Nucleus accumbens (tissue), 56 donors: ENCODE measurements at regions not wholly inside any gene's neighbourhood (a gene's known extent, or its start where the extent isn't known, plus 50 kb on each side); places are given as distances from the start of the nearest gene placed in this dataset.

Source experiments
- DNase-seq, 56 donors: peaks; one replicate each; lab custom pipeline; 2025; lab: John Stamatoyannopoulos, UW

DNA sequence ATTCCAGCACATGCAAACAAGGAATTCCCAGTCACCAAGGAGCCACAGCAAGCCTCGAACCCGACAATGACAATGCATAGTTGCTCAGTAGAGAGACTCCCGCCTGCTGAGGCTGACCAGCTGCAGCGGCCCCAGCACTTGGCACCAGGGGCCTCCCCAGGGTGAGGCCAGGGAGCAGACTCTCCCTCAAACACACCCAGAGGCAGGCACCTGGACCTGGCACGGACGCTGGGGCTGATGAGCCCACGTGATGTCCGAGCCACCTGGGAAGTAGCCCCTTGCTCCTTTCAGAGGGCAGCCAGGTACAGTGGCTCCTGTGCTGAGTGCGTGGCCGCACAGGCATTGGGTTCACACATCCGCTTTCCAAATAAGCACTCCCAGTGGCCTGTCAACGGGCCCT, 315.9 kb upstream of the TGFBR2 start:
- DNase-seq = no peak

DNA sequence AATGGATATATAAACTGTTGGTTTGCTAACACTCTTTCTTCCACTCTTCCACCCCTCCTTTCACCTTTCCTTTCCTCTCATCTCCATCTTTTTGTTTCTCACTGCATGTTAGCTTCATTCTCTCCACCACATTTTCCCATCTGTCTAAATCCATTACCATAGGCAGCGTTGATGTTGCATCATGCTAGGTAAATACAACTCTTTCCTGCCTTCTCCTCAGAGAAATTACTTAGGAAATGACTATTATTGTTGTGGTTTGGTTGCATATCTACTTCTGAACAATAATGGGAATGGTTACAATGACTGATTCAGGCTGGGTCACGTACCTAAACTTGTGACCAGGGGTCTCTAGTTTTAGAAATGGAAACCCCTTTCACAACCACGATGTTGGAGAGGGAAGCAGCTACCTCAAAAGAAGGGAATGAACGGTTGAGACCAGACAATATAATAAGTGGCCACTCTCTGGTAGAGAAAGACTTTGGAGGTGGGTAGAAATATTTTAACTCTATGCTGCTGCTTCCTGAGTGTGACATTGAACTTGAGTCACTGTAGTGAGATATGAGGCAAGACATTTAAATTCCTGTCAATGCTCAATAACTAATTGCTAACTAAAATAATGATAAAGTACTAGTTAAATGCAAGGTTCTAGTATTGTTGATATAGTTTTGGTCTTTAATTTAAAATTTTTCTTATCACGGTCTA, 314.1 kb upstream of the TGFBR2 start:
- DNase-seq = no peak

DNA sequence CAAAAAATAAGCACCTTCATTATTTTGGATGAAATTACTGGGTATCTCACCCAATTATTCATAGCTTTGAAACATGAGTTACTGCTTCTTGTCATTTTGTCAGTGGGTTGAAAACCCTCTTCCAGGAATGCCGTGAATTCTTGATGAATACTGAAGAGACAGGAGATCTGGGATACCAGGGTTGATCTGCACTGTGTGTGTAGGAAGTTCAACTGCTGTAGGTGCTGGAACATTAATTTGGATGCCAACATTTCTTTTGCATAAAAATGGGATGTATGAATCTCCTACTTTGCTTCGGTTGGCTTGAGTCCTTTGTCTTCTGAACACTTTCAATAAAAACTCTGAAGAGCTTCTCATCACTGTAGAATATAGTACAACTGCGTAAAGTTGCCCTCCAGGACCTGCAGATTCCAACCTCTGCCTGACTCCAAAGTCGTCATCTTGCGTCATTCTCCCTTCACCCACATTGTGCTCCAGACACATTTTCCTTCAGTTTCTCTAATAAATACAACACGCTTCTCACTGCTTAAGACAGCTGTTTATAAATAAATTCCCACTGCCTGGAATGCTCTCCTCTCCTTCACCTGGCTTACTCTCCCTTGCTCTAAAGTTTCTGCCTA, 312.7 kb upstream of the TGFBR2 start:
- no peak for DNase-seq

DNA sequence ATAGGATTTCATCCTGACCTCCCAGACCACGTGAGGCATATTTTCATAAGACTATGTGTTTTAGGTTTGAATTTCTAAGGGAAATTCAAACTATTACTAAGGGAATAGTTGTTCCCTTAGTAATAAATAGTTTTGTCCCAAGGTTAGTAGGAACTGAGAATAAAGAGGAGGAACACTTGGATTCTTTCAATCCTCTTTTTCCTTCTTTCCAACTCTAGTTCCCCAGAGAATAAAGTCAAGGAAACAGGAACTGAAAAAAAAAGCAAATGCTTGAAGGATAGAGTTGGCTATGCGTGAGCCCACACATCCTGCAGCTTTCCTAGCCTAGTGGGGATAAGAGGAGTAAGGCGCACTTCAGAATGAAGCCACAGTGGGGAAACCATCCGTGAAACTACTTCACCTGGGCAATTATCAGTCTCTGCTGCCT, 312.1 kb upstream of the TGFBR2 start:
- no peak for DNase-seq

DNA sequence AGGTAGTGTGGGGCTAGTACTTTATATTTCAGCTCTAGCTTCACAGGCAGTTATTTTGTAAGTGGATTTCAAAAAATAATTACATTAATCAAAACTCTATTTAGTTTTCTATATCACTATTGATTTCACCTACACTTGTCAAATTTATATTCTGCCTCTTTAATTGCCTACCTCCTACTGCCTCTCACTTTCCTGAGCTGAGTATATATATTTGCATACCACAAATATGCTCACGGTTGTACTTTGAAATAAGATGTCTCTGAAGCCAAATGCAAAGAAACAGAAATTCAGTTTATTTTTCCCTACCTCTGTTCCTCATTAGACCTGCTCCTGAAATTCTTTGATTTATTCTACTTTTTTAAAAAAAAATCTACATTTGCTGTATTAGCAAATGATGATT, 309.3 kb upstream of the TGFBR2 start:
- no peak for DNase-seq

DNA sequence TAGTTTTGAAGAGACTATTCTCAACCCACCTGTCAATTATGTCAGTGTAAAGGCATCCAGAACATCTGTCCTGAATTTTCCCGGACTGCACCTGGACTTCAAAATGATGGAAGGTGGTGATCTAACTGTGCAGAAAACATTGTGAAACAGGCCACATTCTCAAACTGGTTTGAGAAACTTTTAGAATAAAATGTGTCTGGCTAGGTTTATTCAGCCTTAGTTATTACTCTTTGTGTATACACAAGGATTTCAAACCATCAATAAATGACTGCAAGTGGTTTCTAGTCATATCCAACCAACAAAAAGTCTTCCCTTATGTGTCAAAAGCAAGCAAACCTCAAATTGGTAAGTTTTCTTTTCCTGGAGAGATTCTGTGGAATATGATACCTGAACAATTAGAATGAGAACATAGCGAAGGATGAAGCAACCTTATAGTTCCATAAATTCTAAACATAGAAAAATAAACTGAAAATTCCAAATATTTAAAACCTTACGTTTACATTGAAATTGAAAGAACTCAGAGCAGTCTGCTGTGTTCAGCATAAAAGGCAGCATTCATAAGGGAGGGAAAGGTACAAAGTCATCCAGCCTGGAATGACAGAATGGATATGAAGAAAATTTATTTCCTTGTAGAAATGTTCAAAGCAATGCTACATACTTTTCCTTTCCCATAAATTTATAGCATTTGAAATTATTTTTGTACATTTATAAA, 306.6 kb upstream of the TGFBR2 start:
- DNase-seq = no peak

DNA sequence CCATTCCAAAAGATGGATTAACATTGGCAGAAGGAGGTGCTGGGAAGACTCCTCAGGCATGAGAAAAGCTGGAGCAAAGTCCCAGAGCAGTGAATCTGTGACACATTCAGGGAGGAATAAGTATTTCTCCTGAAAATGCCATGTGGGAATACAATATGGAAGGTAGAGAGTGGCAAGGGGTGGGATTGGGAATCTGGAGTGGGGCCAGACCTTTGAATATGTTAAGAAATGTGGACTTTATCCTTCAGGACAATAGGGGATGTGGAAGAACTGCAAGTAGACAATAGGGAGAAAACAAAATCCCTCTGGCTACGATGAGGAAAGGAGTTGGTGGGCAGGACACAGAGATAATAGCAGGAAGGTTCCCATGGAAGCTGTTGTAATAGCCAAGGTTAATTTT, 305.6 kb upstream of the TGFBR2 start:
- DNase-seq = no peak

DNA sequence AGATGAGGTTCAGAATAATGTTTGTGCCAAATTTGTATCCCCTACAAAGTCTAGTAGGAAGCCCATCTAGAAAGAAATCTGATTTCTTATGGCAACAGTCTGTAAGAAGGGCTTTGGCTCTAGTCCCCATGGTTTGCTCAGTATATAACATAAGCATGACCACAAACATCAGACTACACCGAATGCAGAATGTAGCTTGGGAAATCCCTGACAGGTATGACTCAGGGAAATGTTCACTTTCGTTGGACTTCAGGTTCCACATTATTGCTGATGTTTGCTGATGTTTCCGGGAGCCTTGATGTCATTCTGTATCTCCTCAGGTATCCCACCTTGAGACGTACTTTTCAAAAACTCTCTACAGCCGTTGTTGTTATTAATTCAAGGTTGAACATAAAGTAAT, 304.4 kb upstream of the TGFBR2 start:
- DNase-seq = no peak

DNA sequence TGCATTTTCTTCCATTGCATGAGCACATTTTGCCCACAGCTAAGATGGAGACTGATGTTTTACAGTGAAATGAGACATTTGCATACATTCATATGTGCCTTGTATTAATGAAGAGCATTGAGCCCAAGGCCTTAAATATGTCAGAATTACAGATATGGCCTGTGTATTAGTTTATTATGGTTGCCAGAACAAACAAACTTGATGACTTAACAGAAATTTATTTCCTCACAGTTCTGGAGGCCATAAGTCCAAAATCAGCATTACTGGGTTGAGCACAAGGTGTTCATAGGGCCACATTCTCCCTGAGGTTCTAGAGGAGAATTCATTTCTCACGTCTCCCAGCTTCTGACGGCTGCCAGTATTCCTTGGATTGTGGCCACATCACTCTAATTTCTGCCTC, 302.6 kb upstream of the TGFBR2 start:
- no peak for DNase-seq

DNA sequence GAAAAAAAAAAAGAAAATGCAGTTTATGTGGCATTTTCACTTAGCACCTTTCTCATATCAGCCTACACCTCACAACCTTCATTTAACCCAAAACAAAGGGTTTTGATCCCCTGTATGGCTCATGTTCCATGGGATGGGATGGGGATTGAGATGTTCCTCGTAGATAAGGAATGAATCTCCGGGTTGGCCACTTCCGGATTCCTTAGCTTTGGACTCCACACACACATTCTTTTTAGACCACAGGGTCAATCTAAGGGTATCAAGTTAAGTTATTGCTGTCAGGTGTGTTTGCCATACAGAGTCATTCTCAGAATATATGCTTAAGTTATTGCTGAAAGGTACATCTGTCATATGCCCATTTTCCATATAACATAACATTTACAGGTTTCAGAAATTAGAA, 301.4 kb upstream of the TGFBR2 start:
- DNase-seq = no peak

DNA sequence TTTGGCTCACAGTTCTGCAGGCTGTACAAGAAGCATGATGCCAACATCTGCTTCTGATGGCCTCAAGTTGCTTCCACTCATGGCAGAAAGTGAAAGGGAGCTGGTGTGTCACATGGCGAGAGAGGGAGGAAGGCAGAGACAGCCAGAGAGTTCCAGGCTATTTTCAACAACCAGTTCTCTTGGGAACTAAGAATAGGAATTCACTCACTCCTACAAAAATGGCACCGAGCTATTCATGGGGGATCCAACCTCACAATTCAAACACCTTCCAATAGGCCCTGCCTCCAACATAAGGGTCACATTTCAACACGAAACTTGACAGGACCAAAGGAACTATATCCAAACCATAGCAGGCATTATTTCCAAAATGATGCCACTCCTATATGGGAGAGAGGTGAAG, 299.5 kb upstream of the TGFBR2 start:
- DNase-seq = no peak

DNA sequence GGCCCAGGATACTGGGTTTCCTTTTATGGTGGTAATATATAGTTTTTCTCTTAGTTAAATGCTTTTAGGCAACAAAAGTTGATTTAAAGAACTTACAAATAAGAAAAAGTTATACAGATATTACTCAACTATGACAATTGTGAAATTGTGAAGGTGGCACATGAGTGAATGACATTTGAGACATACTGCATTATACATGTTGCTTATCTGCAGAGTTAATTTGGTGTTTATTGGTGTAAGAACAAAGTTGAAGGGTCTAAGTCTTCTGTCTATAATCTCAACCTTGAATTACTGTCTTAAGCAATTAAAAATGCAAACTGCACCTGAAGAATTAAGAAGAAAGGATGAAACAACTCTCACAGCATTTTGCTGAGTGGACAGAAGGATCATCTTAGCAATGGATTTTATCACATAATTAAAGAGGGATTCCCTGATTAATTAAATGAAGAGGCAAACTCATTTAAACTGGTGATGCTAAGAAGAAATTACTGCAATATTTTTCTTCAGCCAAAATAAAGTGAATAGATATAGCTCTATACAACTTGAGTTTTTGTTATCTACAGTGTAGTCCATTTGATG, 298.9 kb upstream of the TGFBR2 start:
- no peak for DNase-seq

DNA sequence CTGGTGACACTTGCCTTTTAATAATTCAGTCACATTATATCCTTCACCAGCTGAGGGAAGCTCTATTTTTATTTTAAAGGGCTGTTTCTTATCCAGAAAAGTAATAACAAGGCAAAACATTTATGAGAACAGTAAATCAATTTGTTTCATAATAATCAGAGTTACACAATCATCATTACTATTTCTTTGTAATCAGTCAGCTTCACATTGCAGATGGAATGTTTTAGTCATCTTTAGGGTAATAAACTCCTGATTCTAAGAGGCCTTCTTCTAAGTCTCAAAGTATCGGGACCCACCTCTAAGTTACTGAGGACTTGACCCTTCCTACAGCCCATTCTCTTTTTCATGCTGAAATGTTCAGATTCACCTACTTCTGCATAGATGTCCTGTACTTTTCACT, 298.3 kb upstream of the TGFBR2 start:
- DNase-seq = no peak

DNA sequence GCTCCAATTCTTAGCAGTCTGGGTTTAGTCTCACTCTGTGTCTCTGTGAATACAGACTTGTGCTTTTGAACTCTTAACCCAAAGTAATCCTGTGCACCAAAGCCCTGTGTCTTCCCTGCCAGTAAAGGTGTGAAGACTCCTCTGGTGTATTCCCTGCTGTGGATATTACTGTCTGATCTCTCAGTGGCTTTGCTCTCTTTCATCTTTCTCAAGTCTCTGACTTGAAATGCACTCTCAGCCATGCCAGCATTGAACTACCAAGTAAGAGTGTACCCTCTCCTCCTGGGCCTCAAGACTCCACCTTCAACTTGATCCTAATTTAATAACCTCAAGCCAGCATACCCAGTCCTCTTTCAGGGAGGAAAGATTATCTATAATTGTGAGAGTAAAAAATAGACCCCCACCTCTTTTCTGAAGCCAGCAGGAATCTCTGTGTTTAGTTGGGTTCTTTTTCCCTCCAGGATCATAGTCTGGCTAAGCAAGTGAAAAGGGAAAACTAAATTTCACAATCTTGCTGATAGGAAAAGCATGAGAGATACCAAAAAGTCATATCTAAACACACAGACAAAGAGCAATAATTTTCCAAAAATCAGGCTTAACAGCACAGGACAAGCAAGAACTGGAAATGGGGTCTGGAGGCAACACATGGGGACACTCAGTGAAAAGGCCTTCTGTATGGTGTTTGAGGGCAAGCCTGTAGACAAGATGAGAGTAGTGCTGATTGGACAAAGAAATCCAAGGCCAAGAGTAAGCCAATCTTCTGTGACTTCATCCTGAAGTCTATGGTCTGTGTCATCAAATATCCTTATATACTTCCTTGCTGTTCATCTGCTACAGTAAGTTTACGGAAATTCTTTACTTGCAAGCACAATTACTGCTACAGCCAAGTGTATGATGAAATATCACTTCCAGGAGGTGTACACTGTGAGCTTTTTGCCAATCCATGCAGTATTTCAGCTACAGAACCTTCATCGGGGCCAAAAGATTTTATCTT, 296.1 kb upstream of the TGFBR2 start:
- no peak for DNase-seq

DNA sequence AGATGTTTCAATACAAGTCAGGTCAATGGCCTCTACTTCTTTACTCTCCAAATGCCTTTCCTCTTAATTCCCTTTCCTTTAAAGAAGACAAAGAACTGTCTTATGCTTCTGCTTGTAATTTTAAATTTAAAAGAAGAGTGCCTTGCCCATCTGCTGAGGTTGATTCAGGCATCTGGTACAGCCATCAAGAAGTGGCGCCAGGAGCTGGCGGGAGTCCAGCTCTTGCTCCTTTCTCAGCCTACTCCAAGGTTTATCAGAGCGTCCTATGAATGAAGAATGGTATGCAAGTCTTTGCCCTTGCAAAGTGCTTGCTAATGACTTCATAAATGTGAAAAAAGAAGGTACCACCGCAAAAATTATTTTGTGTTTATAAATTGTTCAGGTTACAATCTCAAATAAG, 294.6 kb upstream of the TGFBR2 start:
- no peak for DNase-seq

DNA sequence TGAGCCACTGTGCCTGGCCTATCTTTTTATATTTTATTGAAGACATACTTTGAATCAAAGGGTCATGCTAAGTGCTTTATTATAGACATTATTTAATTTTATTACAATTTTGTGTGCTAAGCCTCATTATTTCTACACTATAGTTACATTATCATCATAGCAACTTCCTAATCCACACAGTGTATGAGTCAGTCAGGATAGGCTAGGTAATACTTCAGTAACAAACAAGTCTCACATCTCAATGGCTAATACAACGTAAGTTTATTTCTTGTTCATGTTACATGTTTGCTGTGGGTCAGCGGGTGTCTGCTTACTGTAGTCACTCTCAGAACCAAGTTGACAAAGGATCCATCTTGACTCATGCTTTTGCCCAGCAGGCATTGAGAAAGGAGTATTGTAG, 292.6 kb upstream of the TGFBR2 start:
- no peak for DNase-seq

DNA sequence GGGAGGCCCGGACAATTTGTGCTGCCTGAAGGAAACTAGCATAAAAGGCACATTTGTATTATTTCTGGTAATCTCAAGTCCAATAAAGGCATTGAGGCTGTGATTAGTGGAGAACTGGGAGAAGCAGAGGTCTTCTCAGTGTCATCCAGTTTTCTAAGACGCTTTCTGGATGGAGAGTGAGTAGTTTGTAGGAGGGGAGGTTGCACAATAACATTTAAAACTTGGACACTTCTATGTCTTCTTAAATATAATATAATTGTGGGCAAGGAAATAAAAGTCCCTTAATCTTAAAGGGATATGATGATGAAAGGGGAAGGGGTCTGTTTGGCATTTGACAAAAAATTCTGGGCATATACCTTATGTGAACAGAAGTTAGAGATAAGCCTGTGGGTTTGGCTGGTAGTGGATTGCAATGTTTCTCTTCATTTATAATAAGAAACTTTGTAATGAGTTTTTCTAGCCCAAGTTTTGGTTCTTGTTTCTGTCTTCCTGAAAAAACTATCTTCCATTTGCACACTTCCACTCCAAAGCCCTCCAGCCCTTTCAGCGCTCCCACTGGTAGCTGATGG, 291.6 kb upstream of the TGFBR2 start:
- no peak for DNase-seq

DNA sequence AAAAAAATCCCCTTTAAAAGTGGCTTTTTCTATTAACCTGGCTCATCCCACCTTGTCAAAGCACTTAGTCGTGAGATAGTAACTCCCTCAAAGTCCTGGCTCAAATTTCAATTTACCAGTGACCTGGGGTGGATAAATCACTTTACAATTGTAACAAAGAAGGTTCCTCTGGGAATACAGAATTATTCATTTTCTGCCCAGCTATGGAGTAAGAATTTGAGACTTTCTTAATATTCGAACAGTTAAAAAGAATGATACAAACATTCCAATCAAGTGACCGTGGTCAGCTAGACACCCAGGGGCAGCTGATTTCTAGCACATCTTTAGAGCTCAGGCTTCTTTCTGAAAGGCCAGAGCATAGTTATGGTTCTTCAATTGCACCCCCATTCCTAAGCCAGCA, 291.0 kb upstream of the TGFBR2 start:
- no peak for DNase-seq

DNA sequence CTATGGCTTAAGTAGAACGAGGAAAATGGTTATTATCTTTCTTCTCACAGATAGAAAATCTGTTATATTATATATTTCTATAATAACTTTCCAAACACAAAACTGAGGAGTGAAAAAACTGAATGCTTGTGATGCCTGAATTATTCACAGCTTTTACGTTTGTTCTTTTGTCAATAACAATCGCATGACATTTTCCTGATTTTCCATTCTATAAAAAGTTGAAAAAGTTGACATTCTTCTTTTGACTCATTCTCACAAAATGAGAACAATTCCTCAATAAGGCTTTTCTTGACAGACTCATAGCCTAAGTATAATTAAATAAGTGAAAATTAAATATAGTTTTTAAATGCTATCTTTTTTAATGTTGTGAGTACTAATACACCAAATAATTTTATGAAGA, 288.8 kb upstream of the TGFBR2 start:
- DNase-seq = no peak

DNA sequence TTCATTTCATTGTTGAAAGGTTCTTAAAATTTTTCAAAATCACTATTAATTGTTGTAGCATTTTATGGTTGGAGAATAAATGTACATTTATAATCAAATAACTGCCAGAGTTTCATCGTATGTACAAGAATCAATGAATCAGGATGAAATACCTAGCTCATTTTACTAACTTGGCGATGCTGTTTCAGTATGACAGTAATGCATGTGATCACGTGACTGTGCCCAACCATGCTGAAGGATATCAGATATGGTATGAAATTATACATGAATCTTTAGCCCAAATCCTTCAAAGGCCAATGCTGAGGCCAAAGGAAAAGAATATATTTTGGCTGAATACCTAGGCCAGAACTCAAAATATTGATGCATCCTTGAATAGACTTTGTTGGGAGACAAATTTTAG, 288.3 kb upstream of the TGFBR2 start:
- DNase-seq = no peak
